HCT116 (cell line): ENCODE measurements at regions not wholly inside any gene's neighbourhood (a gene's known extent, or its start where the extent isn't known, plus 50 kb on each side); places are given as distances from the start of the nearest gene placed in this dataset.

Experiments used
- ATAC-seq: fragments of 200-7000 bp; cut with Tn5 transposase; 2 replicates; pipeline ENCODE4 v1.9.1; 2020; ENCODE audit warnings: mild to moderate bottlenecking, moderate library complexity
- BruUV-seq: library from RNA; stranded (reverse); fragments of 400-500 nt; replicated peaks from 2 replicates; lab custom pipeline; 2021; lab: Mats Ljungman, UMichigan
- CTCF ChIA-PET: fragments of 300-600 bp; sonication (Branson Sonifier 250); formaldehyde crosslinking; loops from one replicate; lab custom pipeline; 2021; ENCODE audit warnings: antibody characterized with exemption; lab: Charles Lee
- POLR2A ChIA-PET: fragments of 300-600, 350-600 bp; sonication (Branson Sonifier 250); formaldehyde crosslinking; loops from one replicate; lab custom pipeline; 2021; ENCODE audit warnings: antibody characterized with exemption; lab: Charles Lee
- RAD21 ChIA-PET, 2 experiments: fragments of 300-600 bp; sonication (Branson Sonifier 250); formaldehyde crosslinking; loops; one replicate each; lab custom pipeline; 2023; ENCODE audit warnings: low total read pairs in 2 of 2; ENCODE audit not compliant: uncharacterized antibody in 2 of 2, unreplicated experiment in 2 of 2, low non-redundant PET in 1 of 2; lab: Charles Lee
- DNase-seq: peaks from one replicate; pipeline ENCODE4 v3.0.0-alpha.2; 2010; ENCODE audit warnings: low read depth, low spot score
- H2AFZ ChIP-seq: fragments of 200-600 bp; shearing (Covaris generic), sonication (generic); 2 replicates; pipeline ENCODE4 v1.6.1; 2017; ENCODE audit warnings: low read depth, mixed run types, mixed read lengths, antibody characterized with exemption, low read length; ENCODE audit not compliant: poor library complexity, severe bottlenecking
- H3K27ac ChIP-seq: 2 replicates; pipeline ENCODE4 v1.5.1; 2012; ENCODE audit warnings: low read depth, low read length
- H3K27me3 ChIP-seq: fragments of 200-600 bp; sonication (generic); 2 replicates; pipeline ENCODE4 v1.6.1; 2016; ENCODE audit warnings: mixed run types, low read length, mixed read lengths; ENCODE audit not compliant: insufficient read depth
- H3K36me3 ChIP-seq, 2 experiments: fragments of 200-500 bp in 1 of 2; fragments of 200-600 bp in 1 of 2; sonication (Bioruptor generic) in 1 of 2; sonication (generic) in 1 of 2; 2 replicates each; pipeline versions ENCODE4 v1.5.1 to v1.6.1; 2014 to 2016; ENCODE audit warnings: low read length in 2 of 2, inconsistent platforms in 1 of 2, mixed read lengths in 1 of 2, mixed run types in 1 of 2; ENCODE audit not compliant: insufficient read depth in 2 of 2, control insufficient read depth in 1 of 2
- H3K4me1 ChIP-seq, 2 experiments: fragments of 200-600 bp in 1 of 2; sonication (generic) in 1 of 2; 2 replicates each; pipeline versions ENCODE4 v1.5.1 to v1.6.1; 2012 to 2017; ENCODE audit warnings: low read length in 2 of 2, inconsistent platforms in 1 of 2, mild to moderate bottlenecking in 1 of 2, mixed read lengths in 1 of 2, mixed run types in 1 of 2, moderate library complexity in 1 of 2; ENCODE audit not compliant: insufficient read depth in 2 of 2, control insufficient read depth in 1 of 2
- H3K4me2 ChIP-seq: fragments of 200-600 bp; sonication (generic); 2 replicates; pipeline ENCODE4 v1.6.1; 2017; ENCODE audit warnings: mixed run types, low read length, mixed read lengths
- H3K4me3 ChIP-seq, 2 experiments: fragments of 200-600 bp in 1 of 2; sonication (generic) in 1 of 2; replicated peaks in 1 of 2; 2 replicates each; pipeline ENCODE4 v1.5.1; 2011 to 2016; ENCODE audit warnings: low read length in 2 of 2, control low read depth in 1 of 2, low read depth in 1 of 2, mild to moderate bottlenecking in 1 of 2, mixed read lengths in 1 of 2, mixed run types in 1 of 2
- H3K79me2 ChIP-seq: fragments of 200-600 bp; sonication (generic); 2 replicates; pipeline ENCODE4 v1.6.1; 2017; ENCODE audit warnings: mild to moderate bottlenecking, mixed run types, low read length, moderate library complexity, mixed read lengths; ENCODE audit not compliant: insufficient read depth
- H3K9ac ChIP-seq: fragments of 200-600 bp; sonication (generic); 2 replicates; pipeline ENCODE4 v1.6.1; 2016; ENCODE audit warnings: low read length, mixed read lengths
- H3K9me2 ChIP-seq: fragments of 200-600 bp; sonication (generic), shearing (Covaris generic); 2 replicates; pipeline ENCODE4 v1.6.1; 2017; ENCODE audit warnings: mixed run types, mild to moderate bottlenecking, moderate library complexity; ENCODE audit not compliant: insufficient read depth
- H3K9me3 ChIP-seq, 2 experiments: fragments of 200-500 bp in 1 of 2; fragments of 200-600 bp in 1 of 2; sonication (Bioruptor generic) in 1 of 2; sonication (generic) in 1 of 2; 2 replicates each; pipeline ENCODE4 v1.6.1; 2014 to 2017; ENCODE audit warnings: low read length in 2 of 2, mixed read lengths in 2 of 2, inconsistent platforms in 1 of 2, low read depth in 1 of 2, mild to moderate bottlenecking in 1 of 2, mixed run types in 1 of 2, moderate library complexity in 1 of 2; ENCODE audit not compliant: control insufficient read depth in 1 of 2, insufficient read depth in 1 of 2
- H4K20me1 ChIP-seq: fragments of 200-600 bp; sonication (generic), shearing (Covaris generic); 2 replicates; pipeline ENCODE4 v1.6.1; 2017; ENCODE audit warnings: mixed run types, mild to moderate bottlenecking, moderate library complexity; ENCODE audit not compliant: insufficient read depth
- CEBPB ChIP-seq: IDR thresholded peaks from 2 replicates; pipeline ENCODE4 v1.6.1; 2012; ENCODE audit warnings: low read depth
- EGR1 ChIP-seq: IDR thresholded peaks from 2 replicates; pipeline ENCODE4 v1.6.1; 2012; ENCODE audit warnings: low read depth
- POLR2A ChIP-seq: IDR thresholded peaks from 2 replicates; pipeline ENCODE4 v1.7.0; 2011; ENCODE audit warnings: borderline replicate concordance; ENCODE audit not compliant: insufficient read depth, insufficient read length; ENCODE audit errors: extremely low read depth
- TCF7L2 ChIP-seq: IDR thresholded peaks from 2 replicates; pipeline ENCODE4 v1.7.0; 2011; ENCODE audit warnings: borderline replicate concordance, inconsistent platforms; ENCODE audit not compliant: insufficient read depth, insufficient read length; ENCODE audit errors: extremely low read depth
- intact Hi-C: fragments of 100-400 bp; cut with micrococcal nuclease; formaldehyde crosslinking; loops from 2 replicates; pipeline ENCODE4 v1.10.0; 2022
- TF ChIP-seq, protein P1 (sequence below), 3 experiments: fragments of 200-600 bp in 1 of 3; sonication (generic) in 1 of 3; IDR thresholded peaks in 2 of 3; conservative IDR thresholded peaks in 1 of 3; 2 replicates each; pipeline ENCODE4 v1.5.1; 2012 to 2017; ENCODE audit warnings: low read depth in 2 of 3, low read length in 2 of 3, antibody characterized with exemption in 1 of 3, borderline replicate concordance in 1 of 3, control low read depth in 1 of 3, mild to moderate bottlenecking in 1 of 3, mixed read lengths in 1 of 3, mixed run types in 1 of 3, moderate library complexity in 1 of 3; ENCODE audit not compliant: insufficient read depth in 1 of 3
- TF ChIP-seq, protein P2 (sequence below): IDR thresholded peaks from 2 replicates; pipeline ENCODE4 v1.6.1; 2011; ENCODE audit warnings: mild to moderate bottlenecking, low read length, moderate library complexity; ENCODE audit not compliant: insufficient replicate concordance; ENCODE audit errors: extremely low read depth

DNA sequence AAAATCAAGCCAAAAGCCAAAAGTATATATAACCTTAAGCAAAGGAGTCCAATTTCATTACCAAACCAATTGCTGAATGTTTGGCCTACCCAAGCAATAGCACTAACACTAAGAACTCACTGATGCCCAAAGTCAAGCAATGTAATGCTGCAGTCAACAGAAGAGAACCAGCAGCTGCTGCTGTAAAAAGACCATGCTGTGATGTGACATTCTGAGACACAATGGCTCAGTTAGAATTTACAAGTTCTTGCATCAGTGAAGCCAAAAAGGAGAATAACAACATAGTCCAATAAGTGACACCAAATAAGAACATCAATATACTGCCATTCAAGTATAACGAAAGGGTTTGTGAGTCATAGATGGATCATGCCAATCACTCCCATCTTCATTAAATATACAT lies 514.0 kb upstream of the DIAPH2 start:
- Histone ChIP-seq H4K20me1 (no peaks in the 10 kb centered on the region), H3K9me3 (no peaks in the 10 kb centered on the region), H2AFZ (no peak overlapping the region), H3K9ac (no peak overlapping the region), H3K9me2 (no peaks in the 10 kb centered on the region), H3K36me3 (no peaks in the 10 kb centered on the region)
- no peak for TF ChIP-seq TCF7L2
- no peak for TF ChIP-seq EGR1
- TF ChIP-seq, protein P1, sequence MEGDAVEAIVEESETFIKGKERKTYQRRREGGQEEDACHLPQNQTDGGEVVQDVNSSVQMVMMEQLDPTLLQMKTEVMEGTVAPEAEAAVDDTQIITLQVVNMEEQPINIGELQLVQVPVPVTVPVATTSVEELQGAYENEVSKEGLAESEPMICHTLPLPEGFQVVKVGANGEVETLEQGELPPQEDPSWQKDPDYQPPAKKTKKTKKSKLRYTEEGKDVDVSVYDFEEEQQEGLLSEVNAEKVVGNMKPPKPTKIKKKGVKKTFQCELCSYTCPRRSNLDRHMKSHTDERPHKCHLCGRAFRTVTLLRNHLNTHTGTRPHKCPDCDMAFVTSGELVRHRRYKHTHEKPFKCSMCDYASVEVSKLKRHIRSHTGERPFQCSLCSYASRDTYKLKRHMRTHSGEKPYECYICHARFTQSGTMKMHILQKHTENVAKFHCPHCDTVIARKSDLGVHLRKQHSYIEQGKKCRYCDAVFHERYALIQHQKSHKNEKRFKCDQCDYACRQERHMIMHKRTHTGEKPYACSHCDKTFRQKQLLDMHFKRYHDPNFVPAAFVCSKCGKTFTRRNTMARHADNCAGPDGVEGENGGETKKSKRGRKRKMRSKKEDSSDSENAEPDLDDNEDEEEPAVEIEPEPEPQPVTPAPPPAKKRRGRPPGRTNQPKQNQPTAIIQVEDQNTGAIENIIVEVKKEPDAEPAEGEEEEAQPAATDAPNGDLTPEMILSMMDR (IDR thresholded peaks at IDR 0.05 in 2 of 3, conservative IDR thresholded peaks at IDR 0.05 in 1 of 3; ENCODE audit: borderline replicate concordance in 1 of 3, insufficient read depth in 1 of 3, low read depth in 2 of 3, low read length in 2 of 3): no peak
- TF ChIP-seq, protein P2, sequence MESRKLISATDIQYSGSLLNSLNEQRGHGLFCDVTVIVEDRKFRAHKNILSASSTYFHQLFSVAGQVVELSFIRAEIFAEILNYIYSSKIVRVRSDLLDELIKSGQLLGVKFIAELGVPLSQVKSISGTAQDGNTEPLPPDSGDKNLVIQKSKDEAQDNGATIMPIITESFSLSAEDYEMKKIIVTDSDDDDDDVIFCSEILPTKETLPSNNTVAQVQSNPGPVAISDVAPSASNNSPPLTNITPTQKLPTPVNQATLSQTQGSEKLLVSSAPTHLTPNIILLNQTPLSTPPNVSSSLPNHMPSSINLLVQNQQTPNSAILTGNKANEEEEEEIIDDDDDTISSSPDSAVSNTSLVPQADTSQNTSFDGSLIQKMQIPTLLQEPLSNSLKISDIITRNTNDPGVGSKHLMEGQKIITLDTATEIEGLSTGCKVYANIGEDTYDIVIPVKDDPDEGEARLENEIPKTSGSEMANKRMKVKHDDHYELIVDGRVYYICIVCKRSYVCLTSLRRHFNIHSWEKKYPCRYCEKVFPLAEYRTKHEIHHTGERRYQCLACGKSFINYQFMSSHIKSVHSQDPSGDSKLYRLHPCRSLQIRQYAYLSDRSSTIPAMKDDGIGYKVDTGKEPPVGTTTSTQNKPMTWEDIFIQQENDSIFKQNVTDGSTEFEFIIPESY: no peak
- TF ChIP-seq, all 23 proteins: peak for 0
- DNase-seq: no peak
- Histone ChIP-seq H3K4me3 (no peak overlapping the region), H3K4me2 (no peak overlapping the region), H3K4me1 (no peaks in the 10 kb centered on the region), H3K27me3 (no peaks in the 10 kb centered on the region), H3K79me2 (no peaks in the 10 kb centered on the region), H3K27ac (no peak overlapping the region)
- ChIA-PET CTCF (no interaction called here), POLR2A (no interaction called here), RAD21 (no interaction called here)
- BruUV-seq: no TSS peak
- intact Hi-C loops: no loop called here
- no peak for ATAC-seq

DNA sequence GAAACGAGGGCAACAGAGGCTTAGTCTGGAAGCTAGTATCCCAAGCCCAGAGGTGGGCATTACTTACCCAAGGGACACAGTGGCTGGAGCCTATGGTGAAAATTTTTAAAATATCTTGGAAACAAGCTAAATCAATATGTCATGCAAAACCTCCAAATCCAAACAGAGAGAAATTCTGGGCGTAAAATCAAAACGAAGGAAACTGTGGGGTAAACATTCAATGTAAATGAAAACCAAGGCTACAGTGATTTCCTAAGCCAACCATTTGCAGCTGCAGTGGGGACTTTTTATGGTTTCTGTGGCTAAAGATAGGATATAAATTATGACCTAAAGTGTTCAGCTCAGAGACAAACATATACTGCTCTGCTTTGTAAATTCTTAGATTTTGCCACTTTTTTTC lies 507.7 kb upstream of the DIAPH2 start:
- no peaks in the 10 kb centered on the region for H3K79me2 ChIP-seq
- H3K9ac ChIP-seq: no peak overlapping the region
- H3K4me1 ChIP-seq: no peaks in the 10 kb centered on the region
- TF ChIP-seq TCF7L2 (no peak), CEBPB (no peak), POLR2A (no peak)
- TF ChIP-seq, protein P2: no peak
- no peak overlapping the region for H2AFZ ChIP-seq
- no peak overlapping the region for H3K27ac ChIP-seq
- no peak for DNase-seq
- no peaks in the 10 kb centered on the region for H3K9me2 ChIP-seq
- no peaks in the 10 kb centered on the region for H3K9me3 ChIP-seq
- ChIA-PET CTCF (no interaction called here), POLR2A (no interaction called here), RAD21 (no interaction called here)
- H3K27me3 ChIP-seq: no peaks in the 10 kb centered on the region
- intact Hi-C loops: no loop called here
- H3K4me2 ChIP-seq: no peak overlapping the region
- H4K20me1 ChIP-seq: no peaks in the 10 kb centered on the region
- no peak for ATAC-seq
- no peak overlapping the region for H3K4me3 ChIP-seq
- BruUV-seq: no TSS peak
- H3K36me3 ChIP-seq: no peaks in the 10 kb centered on the region
